ENCODE measurements at regions not wholly inside any gene's neighbourhood (a gene's known extent, or its start where the extent isn't known, plus 50 kb on each side); places are given as distances from the start of the nearest gene placed in this dataset.
"Not testable (repeated sequence)": the region's sequence is repeated elsewhere in the genome, so short reads cannot be mapped to it uniquely, and the experiment has no call there.

DNA sequence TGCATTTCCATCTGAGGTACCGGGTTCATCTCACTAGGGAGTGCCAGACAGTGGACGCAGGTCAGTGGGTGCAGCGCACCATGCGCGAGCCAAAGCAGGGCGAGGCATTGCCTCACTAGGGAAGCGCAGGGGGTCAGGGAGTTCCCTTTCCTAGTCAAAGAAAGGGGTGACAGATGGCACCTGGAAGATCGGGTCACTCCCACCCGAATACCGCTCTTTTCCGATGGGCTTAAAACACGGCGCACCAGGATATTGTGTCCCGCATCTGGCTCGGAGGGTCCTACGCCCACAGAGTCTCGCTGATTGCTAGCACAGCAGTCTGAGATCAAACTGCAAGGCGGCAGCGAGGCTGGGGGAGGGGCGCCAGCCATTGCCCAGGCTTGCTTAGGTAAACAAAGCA, 1157.1 kb downstream of the NAALADL2 start:
- DNase-seq: not testable (repeated sequence)

DNA sequence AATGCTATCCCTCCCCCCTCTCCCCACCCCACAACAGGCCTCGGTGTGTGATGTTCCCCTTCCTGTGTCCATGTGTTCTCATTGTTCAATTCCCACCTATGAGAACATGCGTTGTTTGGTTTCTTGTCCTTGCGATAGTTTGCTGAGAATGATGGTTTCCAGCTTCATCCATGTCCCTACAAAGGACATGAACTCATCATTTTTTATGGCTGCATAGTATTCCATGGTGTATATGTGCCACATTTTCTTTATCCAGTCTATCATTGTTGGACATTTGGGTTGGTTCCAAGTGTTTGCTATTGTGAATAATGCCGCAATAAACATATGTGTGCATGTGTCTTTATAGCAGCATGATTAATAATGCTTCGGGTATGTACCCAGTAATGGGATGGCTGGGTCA, 1156.1 kb downstream of the NAALADL2 start:
- DNase-seq: not testable (repeated sequence)

DNA sequence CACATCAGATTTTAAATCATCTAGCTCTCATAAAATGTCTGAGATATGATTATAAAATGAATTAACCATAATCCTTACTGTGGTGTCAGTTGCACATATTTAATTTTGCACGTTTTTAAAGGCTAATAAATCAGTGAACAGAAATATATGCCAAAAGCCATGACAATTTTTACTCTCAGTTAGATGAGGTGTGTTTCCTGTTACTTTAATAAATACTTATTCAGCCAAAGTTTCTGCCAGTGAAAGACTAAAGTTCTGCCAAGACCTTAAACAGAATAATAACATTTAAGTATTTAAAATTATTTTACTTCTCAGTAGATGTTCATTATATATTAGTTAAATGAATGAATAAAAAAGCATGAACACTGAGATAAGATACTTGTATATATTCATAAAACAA, 1150.1 kb downstream of the NAALADL2 start:
- no peak for DNase-seq

DNA sequence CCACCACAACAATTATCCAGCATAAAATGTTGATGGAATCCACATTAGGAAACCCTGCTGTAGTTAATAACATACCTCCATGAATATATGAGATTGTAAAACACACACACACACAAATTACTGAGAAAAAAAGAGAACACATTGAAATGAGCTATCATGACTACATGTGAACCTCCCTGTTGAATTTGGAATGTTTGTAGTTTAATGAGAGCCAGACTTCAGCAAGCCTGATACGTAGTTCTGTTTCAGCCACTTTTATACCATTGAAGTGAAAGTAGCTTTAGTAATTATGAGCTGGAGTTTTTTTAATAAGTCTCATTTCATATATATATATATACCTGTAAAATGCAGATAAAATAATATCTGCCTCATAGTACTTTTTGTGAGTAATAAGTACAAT, 1146.4 kb downstream of the NAALADL2 start:
- DNase-seq: no peak

DNA sequence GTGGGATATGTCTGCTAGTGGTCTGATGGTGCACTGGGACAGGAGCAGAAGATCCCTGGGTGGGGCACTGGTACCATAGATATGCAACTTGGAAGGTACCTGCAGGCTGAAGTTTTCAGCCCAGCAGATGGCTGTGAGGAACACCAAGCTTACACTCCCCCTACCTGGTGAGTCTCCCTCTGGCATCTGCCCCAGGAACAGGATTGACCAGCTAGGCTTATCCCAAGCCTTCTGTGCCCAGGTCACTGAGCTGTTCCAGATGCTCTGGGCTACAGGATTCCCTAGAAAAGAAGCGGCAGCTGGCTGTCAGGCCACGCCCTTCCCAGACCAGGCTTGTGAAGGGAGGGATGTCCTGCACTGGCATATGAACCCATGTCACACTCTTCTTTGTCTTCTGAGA, 1130.0 kb downstream of the NAALADL2 start:
- no peak for DNase-seq

DNA sequence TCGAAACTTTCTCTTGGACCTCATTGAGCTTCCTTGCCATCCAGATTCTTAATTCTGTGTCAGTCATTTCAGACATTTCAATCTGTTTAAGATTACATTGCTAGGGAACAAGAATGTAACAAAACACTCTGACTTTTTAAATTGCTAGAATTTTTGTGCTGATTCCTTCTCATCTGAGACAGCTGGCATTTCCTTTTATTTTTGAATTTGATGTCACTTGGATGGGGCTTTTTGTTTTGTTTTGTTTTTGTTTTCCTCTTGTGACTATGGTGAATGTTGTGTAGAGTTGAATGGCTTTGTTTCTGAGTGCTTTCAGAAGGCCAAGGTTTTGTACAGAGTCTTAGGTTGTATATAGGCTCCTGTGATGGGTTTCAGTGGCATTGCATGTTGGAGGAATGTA, 1129.3 kb downstream of the NAALADL2 start:
- DNase-seq: no peak

DNA sequence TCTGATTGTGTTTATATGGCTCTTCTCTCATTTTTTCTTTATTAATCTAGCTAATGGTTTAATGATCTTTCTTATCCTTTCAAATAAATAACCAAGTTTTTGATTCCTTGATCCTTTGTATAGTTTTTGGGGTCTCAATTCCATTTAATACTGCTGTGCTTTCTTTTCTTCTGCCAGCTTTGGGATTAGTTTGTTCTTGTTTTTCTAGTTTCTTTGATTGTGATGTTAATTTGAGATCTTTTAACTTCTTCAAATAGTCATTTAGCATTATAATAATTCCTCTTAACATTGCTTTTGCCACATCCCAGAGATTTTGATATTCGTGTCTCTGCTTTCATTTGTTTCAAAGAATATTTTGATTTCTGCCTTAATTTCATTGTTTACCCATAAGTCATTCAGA, 1126.6 kb downstream of the NAALADL2 start:
- DNase-seq: no peak

DNA sequence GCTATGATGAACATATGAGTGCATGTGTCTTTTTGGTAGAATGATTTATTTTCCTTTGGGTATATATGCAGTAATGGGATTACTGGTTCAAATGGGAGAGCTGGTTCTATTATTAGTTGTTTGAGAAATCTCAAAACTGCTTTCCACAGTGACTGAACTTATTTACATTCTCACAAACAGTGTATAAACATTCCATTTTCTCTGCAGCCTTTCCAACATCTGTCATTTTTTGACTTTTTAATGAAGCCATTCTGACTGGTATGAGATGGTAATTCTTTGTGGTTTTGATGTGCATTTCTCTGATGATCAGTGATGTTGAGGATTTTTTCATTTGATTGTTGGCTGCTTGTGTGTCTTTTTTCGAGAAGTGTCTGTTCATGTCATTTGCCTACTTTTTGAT, 1124.2 kb downstream of the NAALADL2 start:
- DNase-seq: no peak

DNA sequence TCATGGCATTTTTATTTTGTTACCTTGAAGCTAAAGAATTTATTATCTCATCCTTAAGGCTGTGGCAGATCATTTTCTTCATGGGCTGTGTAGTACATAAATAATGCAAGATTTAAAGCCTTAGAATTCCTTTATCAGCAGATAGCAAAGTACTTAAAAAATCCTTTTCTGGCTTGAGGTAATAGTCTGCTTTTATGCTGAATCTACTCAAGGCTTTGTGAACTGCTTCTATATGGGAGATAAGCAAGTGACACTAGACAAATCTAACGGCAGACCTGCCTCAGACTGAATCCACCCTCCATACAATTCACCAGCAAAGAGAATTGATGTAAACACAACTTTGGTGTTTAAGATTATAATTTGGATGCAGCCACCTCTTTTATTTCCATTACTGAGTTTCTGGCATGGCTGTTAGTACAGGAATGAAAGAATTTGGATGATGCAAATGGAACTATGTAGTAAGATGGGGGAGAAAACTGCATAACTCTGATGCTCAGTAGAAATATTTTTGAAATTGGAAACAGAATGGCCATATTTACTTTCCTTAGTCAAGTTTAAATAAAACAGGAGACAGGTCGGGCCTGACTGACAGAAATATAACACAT, 1121.5 kb downstream of the NAALADL2 start:
- no peak for DNase-seq

DNA sequence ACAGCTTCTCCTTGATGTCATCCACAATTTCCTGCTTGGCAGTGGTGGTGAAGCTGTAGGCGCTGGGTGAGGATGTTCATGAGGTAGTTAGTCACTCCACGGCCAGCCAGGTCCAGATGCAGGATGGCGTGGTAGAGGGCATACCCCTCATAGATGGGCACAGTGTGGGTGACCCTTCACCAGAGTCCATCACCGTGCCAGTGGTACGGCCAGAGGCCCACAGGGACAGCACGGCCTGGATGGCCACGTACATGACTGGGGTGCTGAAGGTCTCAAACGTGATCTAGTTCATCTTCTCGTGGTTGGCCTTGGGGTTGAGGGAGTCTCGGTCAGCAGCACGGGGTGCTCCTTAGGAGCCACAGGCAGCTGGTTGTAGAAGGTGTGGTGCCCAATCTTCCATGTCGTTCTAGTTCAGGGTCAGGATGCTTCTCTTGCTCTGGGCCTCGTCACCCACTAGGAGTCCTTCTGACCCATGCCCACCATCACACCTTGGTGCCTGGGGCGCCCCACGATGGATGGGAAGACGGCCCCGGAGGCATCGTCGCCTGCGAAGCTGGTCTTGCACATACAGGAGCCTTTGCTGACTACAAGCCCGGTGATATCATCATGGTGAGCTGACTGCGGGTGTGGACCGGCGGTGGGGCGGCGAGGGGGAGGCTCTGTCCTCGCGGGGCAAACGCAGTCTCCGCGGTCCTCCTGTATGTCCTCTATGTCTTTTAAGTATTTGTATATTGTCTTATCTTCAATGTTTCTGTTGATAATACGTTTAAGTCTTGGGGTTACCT, 1119.0 kb downstream of the NAALADL2 start:
- DNase-seq: no peak

DNA sequence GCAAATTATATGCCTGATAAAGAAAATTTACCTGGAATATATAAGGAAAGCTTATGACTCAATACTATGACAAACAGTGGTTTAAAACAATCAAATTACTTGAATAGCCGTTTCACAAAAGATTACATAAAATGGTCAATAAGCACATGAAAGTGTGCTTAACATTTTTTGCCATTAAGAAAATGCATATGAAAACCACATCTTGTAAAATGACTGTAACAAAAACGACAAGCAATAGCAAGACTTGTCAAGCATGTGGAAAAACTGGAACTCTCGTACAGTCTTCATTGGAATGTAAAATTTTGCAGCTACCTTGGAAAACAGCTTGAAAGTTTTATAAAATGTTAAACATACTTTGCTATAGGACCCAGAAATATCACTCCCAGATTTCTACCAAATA, 1110.3 kb downstream of the NAALADL2 start:
- no peak for DNase-seq

DNA sequence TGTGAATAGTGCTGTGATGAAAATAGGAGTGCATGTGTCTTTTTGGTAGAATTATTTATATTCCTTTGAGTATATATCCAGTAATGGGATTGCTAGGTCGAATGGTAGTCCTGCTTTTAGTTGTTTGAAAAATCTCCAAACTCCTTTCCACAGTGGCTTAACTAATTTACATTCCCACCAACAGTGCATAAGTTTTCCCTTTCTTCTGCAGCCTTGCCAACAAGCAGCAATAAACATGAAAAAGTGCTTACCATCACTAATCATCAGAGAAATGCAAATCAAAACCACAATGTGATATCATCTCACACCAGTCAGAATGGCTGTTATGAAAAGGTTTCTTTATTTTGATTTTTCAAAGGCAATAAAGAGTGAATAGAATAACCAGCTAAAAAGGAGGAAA, 1105.9 kb downstream of the NAALADL2 start:
- no peak for DNase-seq

DNA sequence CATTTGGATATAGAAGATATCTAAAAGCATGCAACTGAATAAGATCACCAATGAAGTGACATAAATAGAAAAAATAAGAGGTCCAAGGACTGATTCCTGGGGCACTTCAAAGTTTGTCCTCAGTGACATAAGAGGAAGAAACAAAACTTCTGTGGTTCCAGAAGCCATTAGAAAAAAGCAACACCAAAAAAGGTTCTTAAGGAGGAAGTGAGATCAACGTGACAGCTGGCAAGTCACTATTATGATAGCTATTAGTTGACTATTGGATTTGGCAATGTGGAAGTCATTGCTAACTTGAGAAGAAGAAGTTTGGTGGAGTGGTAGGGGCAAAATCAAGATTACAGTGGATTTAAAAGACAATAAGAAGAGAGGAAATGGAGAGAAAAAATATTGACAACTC, 1098.3 kb downstream of the NAALADL2 start:
- no peak for DNase-seq

DNA sequence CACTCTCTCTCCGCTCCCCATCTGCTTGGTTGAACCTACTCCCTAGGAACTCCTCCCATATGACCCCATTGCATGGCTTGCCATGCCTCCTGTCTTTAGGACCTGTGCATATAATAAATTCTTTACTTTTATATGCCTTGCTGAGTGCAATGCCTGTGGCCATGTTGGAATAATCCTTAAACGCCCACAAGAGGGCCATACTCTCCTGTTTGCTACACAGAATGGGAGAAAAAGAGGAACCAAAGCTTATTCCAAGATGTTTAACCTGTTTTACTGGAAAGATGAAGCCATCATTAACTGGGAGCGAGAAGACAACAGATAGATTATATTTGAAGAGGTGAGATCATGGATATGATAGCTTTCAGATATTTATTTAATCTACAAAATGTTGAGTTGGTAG, 1097.8 kb downstream of the NAALADL2 start:
- DNase-seq: no peak

DNA sequence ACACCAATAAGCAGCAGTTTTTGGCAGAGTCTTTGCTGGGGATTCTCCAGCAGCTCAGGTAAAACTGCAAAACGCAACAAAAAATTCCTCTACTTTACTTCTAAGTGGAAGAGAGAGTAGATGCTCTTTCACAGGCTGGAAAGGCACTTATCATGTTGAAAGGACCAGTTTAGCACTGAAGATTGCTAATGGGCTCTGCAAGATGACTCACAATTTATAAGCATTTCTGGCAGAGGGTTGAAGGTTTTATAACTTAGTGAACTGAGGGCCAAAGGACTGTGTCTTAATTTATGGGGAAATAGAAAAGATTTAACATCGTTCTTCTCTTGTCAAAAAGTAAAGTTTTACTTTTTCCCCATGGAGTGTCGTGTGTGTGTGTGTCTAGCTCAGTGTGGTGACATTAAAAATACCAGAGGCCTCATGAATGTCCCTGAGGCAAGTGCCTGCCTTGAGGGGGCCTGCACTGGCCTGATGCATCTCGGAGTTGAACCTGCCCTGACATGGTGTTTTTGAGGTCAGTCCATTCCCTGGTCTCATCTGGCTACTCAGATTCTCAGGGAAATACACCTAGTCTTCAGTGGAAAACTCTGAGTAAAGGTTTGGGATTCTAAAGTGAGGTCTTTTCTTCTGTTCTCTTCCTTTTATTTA, 1092.0 kb downstream of the NAALADL2 start:
- peak; percentile 31 for DNase-seq

DNA sequence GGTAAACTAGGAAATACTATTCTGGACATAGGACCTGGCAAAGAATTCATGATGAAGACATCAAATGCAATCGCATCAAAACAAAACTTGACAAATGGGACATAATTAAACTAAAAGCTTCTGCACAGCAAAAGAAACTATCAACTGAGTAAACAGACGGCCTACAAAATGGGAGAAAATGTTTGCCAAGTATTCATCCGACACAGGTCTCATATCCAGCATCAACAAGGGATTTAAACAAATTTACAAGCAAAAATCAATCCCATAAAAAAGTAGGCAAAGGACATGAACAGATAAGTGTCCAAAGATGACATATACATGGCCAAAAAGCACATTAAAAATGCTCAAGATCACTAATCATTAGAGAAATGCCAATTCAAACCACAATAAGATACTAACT, 1088.9 kb downstream of the NAALADL2 start:
- DNase-seq: peak; percentile 68

DNA sequence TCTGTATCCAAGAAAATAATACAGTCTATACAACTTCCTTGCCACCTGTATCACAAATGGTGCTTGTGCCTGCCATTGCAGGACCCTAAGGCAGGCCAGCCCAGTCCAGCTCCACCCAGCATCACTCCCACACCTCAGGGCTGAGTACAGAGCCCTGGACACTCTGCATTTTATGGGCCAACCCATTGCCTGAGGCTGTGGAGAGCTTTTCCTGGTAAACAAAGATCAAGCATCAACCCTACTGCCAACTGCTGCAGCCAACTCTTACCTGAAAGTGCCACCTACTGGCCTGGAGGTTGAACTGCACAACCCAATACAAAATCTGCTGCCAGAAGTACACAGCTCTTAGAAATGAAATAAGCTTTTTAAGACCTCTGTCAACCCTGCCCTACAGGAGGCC, 1082.2 kb downstream of the NAALADL2 start:
- DNase-seq: no peak

DNA sequence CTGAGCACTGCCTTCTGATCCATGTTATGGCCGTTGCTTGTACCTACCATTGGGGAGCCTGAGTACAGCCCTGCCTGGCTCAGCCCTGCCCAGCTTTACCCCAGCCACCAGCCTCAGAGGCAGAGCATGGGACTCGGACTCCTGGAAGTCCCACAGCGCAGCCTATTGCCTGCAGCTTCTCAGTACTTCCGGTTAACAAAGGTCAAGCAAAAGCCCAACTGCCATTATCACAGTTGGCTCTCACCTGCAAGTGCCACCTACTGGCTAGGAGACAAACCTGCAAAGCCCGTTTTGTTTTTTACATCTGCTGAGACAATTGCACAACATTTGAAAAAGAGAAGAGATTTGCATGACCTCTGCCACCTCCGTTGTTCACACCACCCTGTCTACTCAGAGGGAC, 1081.7 kb downstream of the NAALADL2 start:
- DNase-seq: no peak

DNA sequence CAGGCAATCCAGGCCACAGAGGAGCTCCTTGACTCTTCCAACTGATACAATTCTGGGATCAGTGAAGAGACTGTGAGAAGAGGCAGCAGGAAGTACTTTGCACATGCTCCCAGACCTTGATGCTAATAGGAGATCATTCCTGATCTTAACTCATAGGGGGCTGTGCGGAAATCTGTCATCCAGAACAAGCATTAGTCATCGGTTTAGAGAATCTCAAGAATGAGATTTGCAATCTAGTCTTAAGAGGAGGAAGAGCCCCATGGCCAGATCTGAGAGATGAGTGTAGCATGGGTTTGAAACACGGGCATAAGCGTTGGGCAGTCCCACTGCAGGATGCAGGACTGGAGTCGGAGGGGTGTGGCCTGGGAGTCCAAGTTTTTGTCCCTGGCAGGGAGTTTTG, 1081.1 kb downstream of the NAALADL2 start:
- DNase-seq: no peak

DNA sequence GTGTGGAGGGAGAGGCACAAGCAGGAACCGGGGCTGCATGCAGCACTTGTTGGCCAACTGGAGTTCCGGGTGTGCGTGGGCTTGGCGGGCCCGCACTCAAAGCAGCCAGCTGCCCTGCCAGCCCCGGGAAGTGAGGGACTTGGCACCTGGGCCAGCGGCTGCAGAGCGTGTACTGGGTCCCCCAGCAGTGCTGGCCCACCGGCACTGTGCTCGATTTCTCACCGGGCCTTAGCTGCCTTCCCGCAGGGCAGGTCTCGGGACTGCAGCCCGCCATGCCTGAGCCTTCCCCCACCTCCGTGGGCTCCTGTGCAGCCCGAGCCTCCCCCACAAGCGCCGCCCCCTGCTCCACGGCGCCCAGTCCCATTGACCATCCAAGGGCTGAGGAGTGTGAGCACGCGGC, 1078.2 kb downstream of the NAALADL2 start:
- not testable (repeated sequence) for DNase-seq

DNA sequence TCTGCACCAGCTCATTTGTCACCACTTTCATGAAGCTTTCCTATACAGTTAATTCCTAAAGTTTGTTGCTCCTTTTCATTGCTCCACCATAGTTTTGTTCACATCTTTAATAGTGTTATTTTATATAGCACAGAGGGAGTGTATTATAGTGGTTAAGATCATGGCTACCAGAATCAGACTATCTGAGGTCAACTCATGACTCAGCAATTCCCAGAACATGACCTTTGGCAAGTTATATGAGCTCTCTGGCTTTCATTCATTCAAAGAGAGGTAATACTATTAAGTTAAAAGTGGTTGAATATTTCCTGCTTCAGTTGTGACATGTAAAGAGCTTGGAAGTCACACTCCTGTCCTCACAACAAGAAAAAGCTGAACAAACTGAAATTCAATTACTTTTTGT, 1073.5 kb downstream of the NAALADL2 start:
- no peak for DNase-seq

DNA sequence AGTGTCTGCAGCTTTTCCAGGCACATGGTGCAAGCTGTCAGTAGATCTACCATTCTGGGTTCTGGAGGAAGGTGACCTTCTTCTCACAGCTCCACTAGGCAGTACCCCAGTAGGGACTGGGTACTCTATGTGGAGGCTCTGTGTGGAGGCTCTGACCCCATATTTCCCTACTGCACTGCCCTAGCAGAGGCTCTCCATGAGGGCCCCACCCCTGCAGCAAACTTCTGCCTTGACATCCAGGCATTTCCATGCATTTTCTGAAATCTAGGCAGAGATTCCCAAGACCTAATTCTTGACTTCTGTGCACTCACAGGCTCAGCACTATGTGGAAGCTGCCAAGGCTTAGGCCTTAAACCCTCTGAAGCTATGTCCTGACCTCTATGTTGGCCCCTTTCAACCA, 1060.0 kb downstream of the NAALADL2 start:
- DNase-seq: no peak

DNA sequence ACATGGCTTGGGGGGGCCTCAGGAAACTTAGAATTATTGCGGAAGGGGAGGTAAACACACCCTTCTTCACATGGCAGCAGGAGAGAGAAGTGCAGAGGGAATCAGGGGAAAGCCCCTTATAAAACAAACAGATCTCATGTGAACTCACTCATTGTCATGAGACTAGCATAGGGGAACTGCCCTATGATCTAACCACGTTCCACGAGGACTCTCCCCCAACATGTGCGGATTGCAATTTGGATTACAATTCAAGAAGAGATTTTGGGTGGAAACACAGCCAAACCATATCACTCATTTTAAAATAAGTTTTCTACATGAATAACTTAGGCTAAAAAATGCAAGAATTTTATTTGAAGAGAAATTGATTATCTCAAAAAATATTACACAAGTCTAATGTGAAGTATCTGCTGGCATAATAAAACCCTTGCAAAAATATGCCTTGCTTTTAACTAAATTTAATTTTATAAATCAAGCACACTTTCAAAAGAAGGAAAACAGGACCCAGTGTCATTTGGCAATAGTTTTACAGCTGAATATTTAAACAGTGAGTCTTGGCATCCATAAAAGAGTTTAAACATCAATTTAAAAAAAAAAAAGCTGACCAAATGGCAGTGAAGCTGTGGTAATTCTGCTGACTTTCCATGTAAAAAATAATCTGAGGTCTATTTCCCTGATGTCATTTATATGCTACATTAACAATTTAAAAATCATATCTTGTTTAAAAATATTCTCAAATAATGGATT, 1057.2 kb downstream of the NAALADL2 start:
- peak; percentile 84 for DNase-seq

DNA sequence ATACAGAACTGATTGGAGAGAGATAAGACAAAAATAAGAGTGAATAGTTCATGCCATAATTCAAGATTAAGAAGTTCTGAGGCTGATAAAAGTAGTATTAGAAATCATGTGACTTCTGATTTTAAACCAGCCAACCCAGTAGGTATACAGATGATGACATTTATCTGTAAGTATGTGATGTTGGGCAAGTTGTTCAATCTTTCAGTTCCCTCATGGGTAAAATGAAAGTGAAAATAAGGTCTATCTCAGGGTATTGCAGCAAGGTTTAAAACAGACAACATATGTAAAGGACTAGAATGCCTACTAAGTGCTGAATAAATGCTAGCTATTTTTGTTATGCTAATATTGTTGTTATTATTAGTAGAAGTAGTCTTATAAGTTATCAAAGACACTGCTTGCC, 1055.7 kb downstream of the NAALADL2 start:
- DNase-seq: no peak

Measured in NCI-H446 treated with DMSO at 0.1 percent for 48 hours (cell line).